ENCODE measurements at regions not wholly inside any gene's neighbourhood (a gene's known extent, or its start where the extent isn't known, plus 50 kb on each side); places are given as distances from the start of the nearest gene placed in this dataset.

DNA sequence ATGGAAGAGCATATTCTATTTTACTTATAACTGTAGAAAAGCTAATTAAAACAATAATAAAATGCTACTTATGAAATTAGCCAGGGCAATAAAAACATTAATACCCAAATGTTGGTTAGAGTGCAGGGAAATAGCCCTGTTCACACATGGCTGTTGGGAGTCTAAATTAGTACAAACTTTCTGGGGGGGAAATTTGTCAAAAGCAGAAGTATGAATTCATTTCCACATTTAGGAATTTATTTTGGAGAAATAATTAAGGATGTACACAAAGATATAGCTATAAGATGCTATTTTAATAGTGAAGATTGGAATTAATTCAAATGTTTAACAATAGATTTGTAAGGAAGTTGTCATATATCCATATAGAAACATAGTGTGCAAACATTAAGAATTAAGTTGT is 190.5 kb downstream of the SEC61B start:
- no peaks in the 10 kb centered on the region for H3K36me3 ChIP-seq (ENCODE audit: control insufficient read depth, insufficient read depth, low read length)
- no peak overlapping the region for H3K27ac ChIP-seq
- TF ChIP-seq, protein P1, sequence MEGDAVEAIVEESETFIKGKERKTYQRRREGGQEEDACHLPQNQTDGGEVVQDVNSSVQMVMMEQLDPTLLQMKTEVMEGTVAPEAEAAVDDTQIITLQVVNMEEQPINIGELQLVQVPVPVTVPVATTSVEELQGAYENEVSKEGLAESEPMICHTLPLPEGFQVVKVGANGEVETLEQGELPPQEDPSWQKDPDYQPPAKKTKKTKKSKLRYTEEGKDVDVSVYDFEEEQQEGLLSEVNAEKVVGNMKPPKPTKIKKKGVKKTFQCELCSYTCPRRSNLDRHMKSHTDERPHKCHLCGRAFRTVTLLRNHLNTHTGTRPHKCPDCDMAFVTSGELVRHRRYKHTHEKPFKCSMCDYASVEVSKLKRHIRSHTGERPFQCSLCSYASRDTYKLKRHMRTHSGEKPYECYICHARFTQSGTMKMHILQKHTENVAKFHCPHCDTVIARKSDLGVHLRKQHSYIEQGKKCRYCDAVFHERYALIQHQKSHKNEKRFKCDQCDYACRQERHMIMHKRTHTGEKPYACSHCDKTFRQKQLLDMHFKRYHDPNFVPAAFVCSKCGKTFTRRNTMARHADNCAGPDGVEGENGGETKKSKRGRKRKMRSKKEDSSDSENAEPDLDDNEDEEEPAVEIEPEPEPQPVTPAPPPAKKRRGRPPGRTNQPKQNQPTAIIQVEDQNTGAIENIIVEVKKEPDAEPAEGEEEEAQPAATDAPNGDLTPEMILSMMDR (IDR thresholded peaks at IDR 0.05), result no peak

DNA sequence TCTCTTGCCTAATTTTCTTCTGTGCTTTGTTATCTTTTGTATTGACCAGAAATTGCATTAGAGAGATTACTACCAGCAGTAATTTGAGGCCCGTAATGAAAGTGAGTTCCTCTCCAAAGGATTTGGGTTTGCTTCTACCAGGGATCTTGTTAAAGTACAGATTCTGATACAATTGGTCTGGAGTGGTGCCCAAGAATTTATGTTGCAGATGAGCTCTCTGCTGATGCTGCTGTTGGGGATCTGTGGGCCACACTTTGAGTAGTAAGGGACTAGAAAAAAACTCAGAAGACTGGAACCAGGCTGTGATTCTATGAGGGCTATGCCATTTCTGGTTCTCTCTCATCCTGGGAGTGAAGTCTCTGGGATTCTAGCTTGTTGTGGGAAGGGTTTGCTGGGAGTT is 192.2 kb downstream of the SEC61B start:
- Histone ChIP-seq H3K9me3 (ENCODE audit: control insufficient read depth, low read length) (no peaks in the 10 kb centered on the region), H3K4me1 (no peaks in the 10 kb centered on the region), H3K4me3 (ENCODE audit: low read depth, low read length) (no peak overlapping the region), H3K27ac (no peak overlapping the region), H3K9ac (no peak overlapping the region), H2AFZ (no peak overlapping the region), H3K4me2 (ENCODE audit: low read length) (no peak overlapping the region), H3K79me2 (no peaks in the 10 kb centered on the region), H3K36me3 (ENCODE audit: control insufficient read depth, insufficient read depth, low read length) (no peaks in the 10 kb centered on the region), H3K27me3 (ENCODE audit: control insufficient read depth, insufficient read depth, low read length) (no peaks in the 10 kb centered on the region)
- TF ChIP-seq, protein P1 (IDR thresholded peaks at IDR 0.05), result no peak

More for the DNA sequence above, 190.5 kb downstream of the SEC61B start:
- no peak overlapping the region for H3K9ac ChIP-seq
- no peaks in the 10 kb centered on the region for H3K9me3 ChIP-seq (ENCODE audit: control insufficient read depth, low read length)
- H3K4me3 ChIP-seq (ENCODE audit: low read depth, low read length), result no peak overlapping the region
- H2AFZ ChIP-seq, result no peak overlapping the region
- no peaks in the 10 kb centered on the region for H3K4me1 ChIP-seq
- H3K27me3 ChIP-seq (ENCODE audit: control insufficient read depth, insufficient read depth, low read length), result no peaks in the 10 kb centered on the region
- no peak overlapping the region for H3K4me2 ChIP-seq (ENCODE audit: low read length)
- no peaks in the 10 kb centered on the region for H3K79me2 ChIP-seq

DNA sequence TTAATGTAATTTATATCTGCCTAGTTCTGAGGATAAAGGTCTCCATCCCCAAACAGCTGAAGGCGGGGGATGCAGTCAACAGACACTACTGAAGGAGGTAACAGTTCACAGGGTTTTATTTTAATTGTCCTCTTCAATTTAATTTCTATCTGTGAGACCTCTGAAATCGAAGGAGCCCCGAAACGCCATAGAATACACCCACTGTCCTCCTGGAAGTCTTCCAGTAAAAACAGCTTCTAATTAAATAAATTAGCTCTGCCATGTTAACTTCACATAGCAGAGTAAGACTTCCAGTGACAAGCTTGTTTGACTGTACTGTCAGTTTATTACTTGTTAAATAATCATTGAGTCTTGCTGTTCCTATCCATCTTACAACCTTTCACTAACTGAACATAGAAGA is 193.5 kb downstream of the SEC61B start:
- Histone ChIP-seq H3K4me1 (no peaks in the 10 kb centered on the region), H3K79me2 (no peaks in the 10 kb centered on the region), H2AFZ (no peak overlapping the region), H3K4me2 (ENCODE audit: low read length) (no peak overlapping the region), H3K27ac (no peak overlapping the region), H3K27me3 (ENCODE audit: control insufficient read depth, insufficient read depth, low read length) (no peaks in the 10 kb centered on the region), H3K9me3 (ENCODE audit: control insufficient read depth, low read length) (no peaks in the 10 kb centered on the region), H3K9ac (no peak overlapping the region), H3K4me3 (ENCODE audit: low read depth, low read length) (no peak overlapping the region), H3K36me3 (ENCODE audit: control insufficient read depth, insufficient read depth, low read length) (no peaks in the 10 kb centered on the region)
- TF ChIP-seq, protein P1 (IDR thresholded peaks at IDR 0.05), result no peak

DNA sequence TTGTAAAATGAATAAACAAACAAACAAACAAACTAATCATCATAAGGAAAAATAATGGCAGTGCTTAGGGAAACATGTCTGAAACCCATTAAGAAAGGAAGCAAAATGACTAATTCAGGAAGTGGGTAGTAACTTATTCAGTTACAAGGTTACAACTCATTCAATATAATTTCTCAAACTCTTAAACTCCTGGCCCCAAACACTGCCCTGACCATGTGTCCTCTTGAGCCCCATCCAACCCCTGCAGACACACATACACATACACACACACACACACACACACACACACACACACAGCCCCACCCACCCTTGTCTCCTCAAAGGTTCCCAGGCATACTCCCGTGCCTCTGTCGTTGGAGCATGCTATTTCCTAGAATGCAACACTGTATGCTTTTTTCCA is 193.9 kb downstream of the SEC61B start:
- TF ChIP-seq, protein P1 (IDR thresholded peaks at IDR 0.05), result no peak
- H3K9ac ChIP-seq, result no peak overlapping the region
- H3K9me3 ChIP-seq (ENCODE audit: control insufficient read depth, low read length), result no peaks in the 10 kb centered on the region
- no peak overlapping the region for H2AFZ ChIP-seq
- H3K27me3 ChIP-seq (ENCODE audit: control insufficient read depth, insufficient read depth, low read length), result no peaks in the 10 kb centered on the region
- no peak overlapping the region for H3K4me3 ChIP-seq (ENCODE audit: low read depth, low read length)
- H3K4me1 ChIP-seq, result no peaks in the 10 kb centered on the region
- no peak overlapping the region for H3K27ac ChIP-seq
- no peaks in the 10 kb centered on the region for H3K36me3 ChIP-seq (ENCODE audit: control insufficient read depth, insufficient read depth, low read length)
- H3K79me2 ChIP-seq, result no peaks in the 10 kb centered on the region
- H3K4me2 ChIP-seq (ENCODE audit: low read length), result no peak overlapping the region

DNA sequence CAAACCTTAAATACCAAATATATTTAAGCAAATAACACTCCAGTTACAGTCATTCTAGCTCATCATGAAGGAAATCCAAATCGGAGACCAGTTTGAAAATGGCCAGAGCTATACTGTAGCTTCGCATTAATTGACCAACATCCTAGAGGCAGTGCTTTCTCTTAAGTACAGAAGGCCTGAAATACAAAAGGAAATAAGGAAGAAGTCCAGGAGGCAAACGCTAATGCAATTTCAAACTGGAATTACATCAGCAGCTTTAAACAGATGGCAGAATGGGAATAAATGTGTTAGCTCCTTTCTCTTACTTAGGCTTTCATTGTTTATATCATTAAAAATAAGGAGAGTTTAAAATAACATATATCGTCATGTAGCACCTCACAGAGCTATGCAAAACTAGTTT is 197.0 kb downstream of the SEC61B start:
- H3K9me3 ChIP-seq (ENCODE audit: control insufficient read depth, low read length), result no peaks in the 10 kb centered on the region
- H3K4me1 ChIP-seq, result no peaks in the 10 kb centered on the region
- H3K79me2 ChIP-seq, result no peaks in the 10 kb centered on the region
- no peak overlapping the region for H3K9ac ChIP-seq
- no peaks in the 10 kb centered on the region for H3K27me3 ChIP-seq (ENCODE audit: control insufficient read depth, insufficient read depth, low read length)
- H3K4me2 ChIP-seq (ENCODE audit: low read length), result no peak overlapping the region
- no peak overlapping the region for H3K4me3 ChIP-seq (ENCODE audit: low read depth, low read length)
- TF ChIP-seq, protein P1 (IDR thresholded peaks at IDR 0.05), result no peak
- H3K36me3 ChIP-seq (ENCODE audit: control insufficient read depth, insufficient read depth, low read length), result no peaks in the 10 kb centered on the region
- no peak overlapping the region for H2AFZ ChIP-seq
- H3K27ac ChIP-seq, result no peak overlapping the region

Measured in parathyroid adenoma (tissue), 2 donors.